H9 (cell line): ENCODE measurements at regions not wholly inside any gene's neighbourhood (a gene's known extent, or its start where the extent isn't known, plus 50 kb on each side); places are given as distances from the start of the nearest gene placed in this dataset.

Source experiments
- DNase-seq: peaks from one replicate; pipeline ENCODE4 v3.0.0-alpha.2; 2017
- H2AFZ ChIP-seq: one replicate; pipeline ENCODE4 v1.6.1; 2013; ENCODE audit warnings: mild to moderate bottlenecking, low read length, control low read depth, moderate library complexity
- H2AK5ac ChIP-seq: 2 replicates; pipeline ENCODE4 v1.6.1; 2013; ENCODE audit warnings: low read length, control low read depth, mixed read lengths; ENCODE audit not compliant: insufficient read length
- H2BK120ac ChIP-seq: one replicate; pipeline ENCODE4 v1.6.1; 2013; ENCODE audit warnings: low read depth, mild to moderate bottlenecking, low read length, control low read depth, inconsistent platforms; ENCODE audit not compliant: poor library complexity, severe bottlenecking
- H2BK12ac ChIP-seq: 2 replicates; pipeline ENCODE4 v1.6.1; 2013; ENCODE audit warnings: low read length, control low read depth, mixed read lengths, low read depth; ENCODE audit not compliant: insufficient read length
- H2BK15ac ChIP-seq: 2 replicates; pipeline ENCODE4 v1.6.1; 2013; ENCODE audit warnings: low read depth, low read length, control low read depth
- H2BK20ac ChIP-seq: one replicate; pipeline ENCODE4 v1.6.1; 2013; ENCODE audit warnings: low read depth, mild to moderate bottlenecking, low read length, control low read depth, inconsistent platforms; ENCODE audit not compliant: poor library complexity, severe bottlenecking
- H2BK5ac ChIP-seq: 2 replicates; pipeline ENCODE4 v1.6.1; 2013; ENCODE audit warnings: low read length, control low read depth, mixed read lengths; ENCODE audit not compliant: insufficient read length
- H3K14ac ChIP-seq: 2 replicates; pipeline ENCODE4 v1.6.1; 2013; ENCODE audit warnings: low read length, control low read depth; ENCODE audit not compliant: insufficient read depth
- H3K18ac ChIP-seq: 2 replicates; pipeline ENCODE4 v1.6.1; 2013; ENCODE audit warnings: low read depth, mild to moderate bottlenecking, mixed read lengths, low read length, control low read depth; ENCODE audit not compliant: insufficient read length
- H3K23ac ChIP-seq: 2 replicates; pipeline ENCODE4 v1.6.1; 2013; ENCODE audit warnings: low read length, control low read depth, mixed read lengths, low read depth; ENCODE audit not compliant: insufficient read length
- H3K23me2 ChIP-seq: 2 replicates; pipeline ENCODE4 v1.6.1; 2013; ENCODE audit warnings: low read depth, mild to moderate bottlenecking, mixed read lengths, low read length, control low read depth; ENCODE audit not compliant: insufficient read length, poor library complexity, severe bottlenecking
- H3K27ac ChIP-seq: 2 replicates; pipeline ENCODE4 v1.5.1; 2013; ENCODE audit warnings: low read length, control low read depth, mixed read lengths, low read depth; ENCODE audit not compliant: insufficient read length
- H3K27me3 ChIP-seq: 2 replicates; pipeline ENCODE4 v1.6.1; 2013; ENCODE audit warnings: low read length, control low read depth, inconsistent platforms; ENCODE audit not compliant: insufficient read depth
- H3K4ac ChIP-seq: 2 replicates; pipeline ENCODE4 v1.6.1; 2013; ENCODE audit warnings: low read depth, mild to moderate bottlenecking, control low read depth, inconsistent platforms, low read length, moderate library complexity
- H3K4me1 ChIP-seq: 2 replicates; pipeline ENCODE4 v1.6.1; 2013; ENCODE audit warnings: low read length, control low read depth, inconsistent platforms; ENCODE audit not compliant: insufficient read depth
- H3K4me2 ChIP-seq: 2 replicates; pipeline ENCODE4 v1.6.1; 2013; ENCODE audit warnings: low read length, control low read depth, mixed read lengths; ENCODE audit not compliant: insufficient read length, insufficient read depth
- H3K56ac ChIP-seq: 2 replicates; pipeline ENCODE4 v1.6.1; 2013; ENCODE audit warnings: low read depth, mild to moderate bottlenecking, mixed read lengths, low read length, control low read depth; ENCODE audit not compliant: insufficient read length
- H3K79me1 ChIP-seq: 2 replicates; pipeline ENCODE4 v1.6.1; 2013; ENCODE audit warnings: low read depth, mild to moderate bottlenecking, moderate library complexity, low read length, control low read depth, inconsistent platforms; ENCODE audit not compliant: insufficient read depth, poor library complexity, severe bottlenecking
- H3K79me2 ChIP-seq: 2 replicates; pipeline ENCODE4 v1.6.1; 2013; ENCODE audit warnings: low read length, control low read depth, inconsistent platforms; ENCODE audit not compliant: insufficient read depth
- H3K9ac ChIP-seq: 2 replicates; pipeline ENCODE4 v1.6.1; 2013; ENCODE audit warnings: low read length, control low read depth, mixed read lengths; ENCODE audit not compliant: insufficient read length; ENCODE audit errors: extremely low read depth
- H3K9me3 ChIP-seq: one replicate; pipeline ENCODE4 v1.6.1; 2013; ENCODE audit warnings: low read depth, low read length, inconsistent platforms; ENCODE audit not compliant: control insufficient read depth
- H3T11ph ChIP-seq: one replicate; pipeline ENCODE4 v1.6.1; 2013; ENCODE audit warnings: mild to moderate bottlenecking, low read length, control low read depth, inconsistent platforms
- H4K20me1 ChIP-seq: one replicate; pipeline ENCODE4 v1.6.1; 2013; ENCODE audit not compliant: control insufficient read depth, insufficient read length, insufficient read depth
- H4K5ac ChIP-seq: 2 replicates; pipeline ENCODE4 v1.6.1; 2013; ENCODE audit warnings: low read depth, mild to moderate bottlenecking, mixed read lengths, low read length, control low read depth; ENCODE audit not compliant: insufficient read length
- H4K8ac ChIP-seq: replicated peaks from 2 replicates; pipeline ENCODE4 v1.6.1; 2013; ENCODE audit warnings: low read length, control low read depth, mixed read lengths, low read depth; ENCODE audit not compliant: insufficient read length
- H4K91ac ChIP-seq: 2 replicates; pipeline ENCODE4 v1.6.1; 2013; ENCODE audit warnings: low read depth, mild to moderate bottlenecking, moderate library complexity, mixed read lengths, low read length, control low read depth; ENCODE audit not compliant: insufficient read length
- H3K27ac Mint-ChIP-seq, 3 experiments: 2 replicates in 2 of 3; 3 replicates in 1 of 3; pipeline ENCODE4 v1.8.0; 2020 to 2021; ENCODE audit warnings: mixed read lengths in 3 of 3, mild to moderate bottlenecking in 1 of 3, moderate library complexity in 1 of 3
- H3K27me3 Mint-ChIP-seq: 2 replicates; pipeline ENCODE4 v1.8.0; 2021; ENCODE audit warnings: low read depth, mild to moderate bottlenecking, moderate library complexity, mixed read lengths
- H3K36me3 Mint-ChIP-seq, 3 experiments: 2 replicates in 2 of 3; 3 replicates in 1 of 3; pipeline ENCODE4 v1.8.0; 2020 to 2021; ENCODE audit warnings: low read depth in 3 of 3, mixed read lengths in 3 of 3; ENCODE audit not compliant: insufficient read depth in 1 of 3
- H3K4me1 Mint-ChIP-seq, 2 experiments: 2 replicates each; pipeline ENCODE4 v1.8.0; 2020; ENCODE audit warnings: mixed read lengths in 2 of 2
- H3K4me3 Mint-ChIP-seq, 2 experiments: 2 replicates in 1 of 2; 3 replicates in 1 of 2; pipeline ENCODE4 v1.8.0; 2020 to 2021; ENCODE audit warnings: mild to moderate bottlenecking in 2 of 2, mixed read lengths in 2 of 2, moderate library complexity in 1 of 2
- H3K9me3 Mint-ChIP-seq, 2 experiments: 2 replicates in 1 of 2; 3 replicates in 1 of 2; pipeline ENCODE4 v1.8.0; 2020; ENCODE audit warnings: mild to moderate bottlenecking in 2 of 2, mixed read lengths in 2 of 2, moderate library complexity in 1 of 2
- CTCF ChIP-seq: fragments of 200-600 bp; sonication (generic); conservative IDR thresholded peaks from 3 replicates; pipeline ENCODE4 v1.8.0; 2021; ENCODE audit warnings: antibody characterized with exemption, mild to moderate bottlenecking
- WGBS: extraction: QIAGEN DNeasy Blood & Tissue Kit; methylation state at CpG from one replicate; pipeline ENCODE4 v1.1.7; 2013; ENCODE audit warnings: missing lambda C conversion rate, low lambda C conversion rate, mixed read lengths; ENCODE audit not compliant: insufficient read length; ENCODE audit errors: extremely low coverage; 5-methylcytosine and 5-hydroxymethylcytosine counted together

DNA sequence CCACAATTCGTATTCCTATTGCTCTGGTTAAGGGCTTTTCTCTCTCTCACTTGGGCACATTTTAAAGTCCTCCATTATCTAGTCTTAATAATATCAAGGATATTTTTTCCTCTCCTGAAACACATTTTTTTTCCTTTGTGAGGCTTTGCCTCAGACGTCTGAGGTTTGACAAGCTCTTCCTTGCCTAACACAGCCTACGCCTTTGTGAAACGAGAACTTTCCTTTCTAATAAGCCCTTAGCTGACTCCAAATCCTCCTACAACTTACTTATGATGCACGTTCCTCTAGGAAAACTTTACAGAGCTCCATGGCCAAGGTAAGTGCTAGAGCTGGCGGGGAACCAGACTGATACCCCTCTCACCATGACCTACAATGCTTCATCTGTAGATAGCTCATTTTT lies 841.5 kb downstream of the SOCS6 start:
- H3K23ac ChIP-seq = no peak overlapping the region
- no peak overlapping the region for H2AFZ ChIP-seq
- H2BK120ac ChIP-seq = no peak overlapping the region
- H4K91ac ChIP-seq = no peak overlapping the region
- no peak overlapping the region for H4K8ac ChIP-seq
- no peak overlapping the region for H3K14ac ChIP-seq
- H3K18ac ChIP-seq = no peak overlapping the region
- Mint-ChIP-seq H3K4me1 (no peaks in the 10 kb centered on the region), H3K4me3 (no peak overlapping the region), H3K27ac (0 out of 7 replicates have a peak overlapping the region, but pooled peaks of 1 of the 3 experiments have one; percentile 25), H3K36me3 (no peaks in the 10 kb centered on the region), H3K9me3 (no peaks in the 10 kb centered on the region), H3K27me3 (no peaks in the 10 kb centered on the region; the same call in 1 of the 2 replicates)
- no peak overlapping the region for H2BK12ac ChIP-seq
- H3K79me1 ChIP-seq = no peaks in the 10 kb centered on the region
- no peak overlapping the region for H2AK5ac ChIP-seq
- no peak overlapping the region for H3K4me2 ChIP-seq
- no peaks in the 10 kb centered on the region for H3K23me2 ChIP-seq
- H3K79me2 ChIP-seq = no peaks in the 10 kb centered on the region
- no peak overlapping the region for H3T11ph ChIP-seq
- H3K4ac ChIP-seq = no peak overlapping the region
- DNase-seq = no peak
- no peak overlapping the region for H2BK15ac ChIP-seq
- H3K56ac ChIP-seq = no peak overlapping the region
- no peak overlapping the region for H2BK5ac ChIP-seq
- H3K9ac ChIP-seq = no peak overlapping the region
- no peak for TF ChIP-seq CTCF
- no peaks in the 10 kb centered on the region for H3K4me1 ChIP-seq
- no peaks in the 10 kb centered on the region for H3K9me3 ChIP-seq
- H4K5ac ChIP-seq = no peak overlapping the region
- H4K20me1 ChIP-seq = no peaks in the 10 kb centered on the region
- no CpG with 5 or more reads among the region's 6 CpGs for WGBS
- no peak overlapping the region for H2BK20ac ChIP-seq
- no peaks in the 10 kb centered on the region for H3K27me3 ChIP-seq
- no peak overlapping the region for H3K27ac ChIP-seq
